ENCODE measurements at regions not wholly inside any gene's neighbourhood (a gene's known extent, or its start where the extent isn't known, plus 50 kb on each side); places are given as distances from the start of the nearest gene placed in this dataset.

- FAIRE-seq (no peak), DNase-seq (ENCODE audit: low read depth, low spot score) (no peak)
- dilution Hi-C loops (cut with MboI; ENCODE audit: extremely low pct_ligation_motif_present, low sequenced_read_pairs), result no loop called here
- Histone ChIP-seq H3K27ac (ENCODE audit: insufficient read depth, low read depth, low read length) (no peak overlapping the region), H3K36me3 (ENCODE audit: control insufficient read depth in 2 of 2, extremely low read depth in 1 of 2, insufficient read depth in 2 of 2, low read length in 2 of 2) (no peaks in the 10 kb centered on the region), H3K9me3 (replicated peaks; ENCODE audit: control insufficient read depth, insufficient read depth, low read length) (no peaks in the 10 kb centered on the region), H3K9me1 (replicated peaks; ENCODE audit: control insufficient read depth, extremely low read depth, insufficient read depth, low read length) (no peaks in the 10 kb centered on the region), H3K4me1 (ENCODE audit: control insufficient read depth, extremely low read depth, insufficient read depth, low read length) (no peaks in the 10 kb centered on the region), H3K4me2 (ENCODE audit: insufficient read depth, low read length) (no peak overlapping the region), H3K27me3 (ENCODE audit: control insufficient read depth in 2 of 2, insufficient read depth in 2 of 2, low read length in 2 of 2) (no peaks in the 10 kb centered on the region), H3K4me3 (replicated peaks in 1 of 3; ENCODE audit: insufficient read depth in 1 of 3, low read depth in 1 of 3, low read length in 3 of 3) (no peak overlapping the region), H2AFZ (ENCODE audit: low read depth, low read length) (no peak overlapping the region), H3K9ac (replicated peaks; ENCODE audit: extremely low read depth, insufficient read depth, low read length) (no peak overlapping the region), H4K20me1 (replicated peaks; ENCODE audit: control insufficient read depth, extremely low read depth, insufficient read depth, low read length) (no peaks in the 10 kb centered on the region), H3K79me2 (ENCODE audit: control insufficient read depth, insufficient read depth, low read length) (no peaks in the 10 kb centered on the region)
- intact Hi-C loops (cut with micrococcal nuclease), result no loop called here
- CTCF ChIA-PET, result interaction anchor here (0.9 to 1.5 kb wide), 2 partner anchors 10 to 42 kb away, joined by 4 read pairs; no protein-coding TSS in a partner anchor
- no TSS peak for BruUV-seq (replicated peaks)
- POLR2A ChIA-PET, result no interaction called here
- no peak for TF ChIP-seq POLR2AphosphoS5 (IDR thresholded peaks at IDR 0.05; ENCODE audit: insufficient read depth, low read depth, low read length)
- TF ChIP-seq JUN (IDR thresholded peaks at IDR 0.05; ENCODE audit: borderline replicate concordance, insufficient read depth, insufficient read length, low read depth), result no peak
- no peak for TF ChIP-seq POLR2A (IDR thresholded peaks at IDR 0.05; ENCODE audit: low read depth, low read length)
- TF ChIP-seq FOS (IDR thresholded peaks at IDR 0.05; ENCODE audit: borderline replicate concordance, insufficient read depth, low read length), result no peak
- no peak for TF ChIP-seq MAX (IDR thresholded peaks at IDR 0.05; ENCODE audit: insufficient read depth, insufficient read length)
- TF ChIP-seq, protein P1, sequence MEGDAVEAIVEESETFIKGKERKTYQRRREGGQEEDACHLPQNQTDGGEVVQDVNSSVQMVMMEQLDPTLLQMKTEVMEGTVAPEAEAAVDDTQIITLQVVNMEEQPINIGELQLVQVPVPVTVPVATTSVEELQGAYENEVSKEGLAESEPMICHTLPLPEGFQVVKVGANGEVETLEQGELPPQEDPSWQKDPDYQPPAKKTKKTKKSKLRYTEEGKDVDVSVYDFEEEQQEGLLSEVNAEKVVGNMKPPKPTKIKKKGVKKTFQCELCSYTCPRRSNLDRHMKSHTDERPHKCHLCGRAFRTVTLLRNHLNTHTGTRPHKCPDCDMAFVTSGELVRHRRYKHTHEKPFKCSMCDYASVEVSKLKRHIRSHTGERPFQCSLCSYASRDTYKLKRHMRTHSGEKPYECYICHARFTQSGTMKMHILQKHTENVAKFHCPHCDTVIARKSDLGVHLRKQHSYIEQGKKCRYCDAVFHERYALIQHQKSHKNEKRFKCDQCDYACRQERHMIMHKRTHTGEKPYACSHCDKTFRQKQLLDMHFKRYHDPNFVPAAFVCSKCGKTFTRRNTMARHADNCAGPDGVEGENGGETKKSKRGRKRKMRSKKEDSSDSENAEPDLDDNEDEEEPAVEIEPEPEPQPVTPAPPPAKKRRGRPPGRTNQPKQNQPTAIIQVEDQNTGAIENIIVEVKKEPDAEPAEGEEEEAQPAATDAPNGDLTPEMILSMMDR (IDR thresholded peaks at IDR 0.05; ENCODE audit: extremely low read depth in 1 of 2, insufficient read depth in 1 of 2, low read depth in 1 of 2, low read length in 2 of 2), result no peak
- TF ChIP-seq GATA2 (IDR thresholded peaks at IDR 0.05; ENCODE audit: insufficient read depth, insufficient read length, low read depth, low read length), result no peak
- TF ChIP-seq EZH2 (IDR thresholded peaks at IDR 0.05; ENCODE audit: borderline replicate concordance, low read depth, low read length, severe bottlenecking), result no peak
- no peak for TF ChIP-seq MYC (IDR thresholded peaks at IDR 0.05; ENCODE audit: low read depth, low read length)
These were observed 208.4 kb upstream of the MPDZ start for GRCh38 chr9:13487936-13488335.

All from endothelial cell of umbilical vein (primary cell).